A549 (cell line): ENCODE measurements at regions not wholly inside any gene's neighbourhood (a gene's known extent, or its start where the extent isn't known, plus 50 kb on each side); places are given as distances from the start of the nearest gene placed in this dataset.
A peak's percentile ranks its signal among the peaks of the same experiment; 100 is the strongest.

Experiments used
- ATAC-seq, 2 experiments: fragments of 200-7000 bp in 1 of 2; fragments of >200 bp in 1 of 2; cut with Nextera tagmentation in 1 of 2; cut with Tn5 transposase in 1 of 2; 3 replicates each; pipeline versions ENCODE4 v1.8.0 to v1.9.1; 2018 to 2020; ENCODE audit warnings: mild to moderate bottlenecking in 1 of 2, moderate library complexity in 1 of 2
- CTCF ChIA-PET: fragments of 300-600 bp; sonication (Branson Sonifier 250); formaldehyde crosslinking; extraction: SDS; loops from one replicate; lab custom pipeline; 2021; ENCODE audit warnings: antibody characterized with exemption, inconsistent platforms; lab: Yijun Ruan, JAX
- POLR2A ChIA-PET: fragments of 350-600 bp; formaldehyde crosslinking; extraction: SDS; loops from one replicate; lab custom pipeline; 2021; ENCODE audit warnings: antibody characterized with exemption, inconsistent platforms; lab: Yijun Ruan, JAX
- DNase-seq, 2 experiments: peaks; one replicate each; pipeline versions ENCODE4 v3.0.0 to v3.0.0-alpha.2; 2011 to 2016; ENCODE audit warnings: low read depth in 1 of 2, low spot score in 1 of 2
- FAIRE-seq: peaks from 2 replicates; lab custom pipeline; 2011; peaks lifted over from hg19 to GRCh38; lab: Jason Lieb, UNC
- H3K27ac ChIP-seq, 2 experiments: fragments of >200 bp; sonication (Bioruptor Twin); formaldehyde crosslinking; 3 replicates each; pipeline ENCODE4 v1.5.1; 2016 to 2017
- H3K4me1 ChIP-seq: fragments of >200 bp; sonication (Bioruptor Twin); formaldehyde crosslinking; 3 replicates; pipeline ENCODE4 v1.6.1; 2016
- H3K4me2 ChIP-seq: fragments of >200 bp; sonication (Bioruptor Twin); formaldehyde crosslinking; 3 replicates; pipeline ENCODE4 v1.6.1; 2016
- H3K4me3 ChIP-seq: fragments of >200 bp; sonication (Bioruptor Twin); formaldehyde crosslinking; 3 replicates; pipeline ENCODE4 v1.5.1; 2016
- H3K9me3 ChIP-seq: fragments of >200 bp; sonication (Bioruptor Twin); formaldehyde crosslinking; 3 replicates; pipeline ENCODE4 v1.6.1; 2016
- CEBPB ChIP-seq, 2 experiments: fragments of >200 bp in 1 of 2; sonication (Bioruptor Twin) in 1 of 2; formaldehyde crosslinking in 1 of 2; IDR thresholded peaks; 2 replicates each; pipeline ENCODE4 v1.6.1; 2012 to 2016
- CHD4 ChIP-seq: fragments of 200-600 bp; sonication (generic); IDR thresholded peaks from 2 replicates; pipeline ENCODE4 v1.6.1; 2016; ENCODE audit warnings: antibody characterized with exemption, mild to moderate bottlenecking, borderline replicate concordance
- EHF ChIP-seq: fragments of 250-450 bp; sonication (Bioruptor Pico); IDR thresholded peaks from 2 replicates; pipeline ENCODE4 v1.5.0; 2020; ENCODE audit warnings: mild to moderate bottlenecking
- ESRRA ChIP-seq: fragments of 150-350 bp; IDR thresholded peaks from 2 replicates; pipeline ENCODE4 v1.6.1; 2014; ENCODE audit warnings: mild to moderate bottlenecking, low read length, borderline replicate concordance
- FOSB ChIP-seq: fragments of 250-450 bp; sonication (Bioruptor Pico); IDR thresholded peaks from 2 replicates; pipeline ENCODE4 v1.5.0; 2020; ENCODE audit warnings: mild to moderate bottlenecking, moderate library complexity
- FOSL2 ChIP-seq, 2 experiments: fragments of 450-650 bp in 1 of 2; fragments of >200 bp in 1 of 2; sonication (Bioruptor Twin) in 1 of 2; formaldehyde crosslinking; IDR thresholded peaks; 2 replicates each; pipeline versions ENCODE4 v1.5.0 to v1.6.1; 2016 to 2020; ENCODE audit warnings: mild to moderate bottlenecking in 1 of 2, moderate library complexity in 1 of 2
- GATA3 ChIP-seq: IDR thresholded peaks from 2 replicates; pipeline ENCODE4 v1.6.1; 2012; ENCODE audit warnings: borderline replicate concordance
- HOXA7 ChIP-seq: fragments of 250-450 bp; sonication (Bioruptor Pico); IDR thresholded peaks from 2 replicates; pipeline ENCODE4 v1.5.0; 2020; ENCODE audit warnings: mild to moderate bottlenecking, moderate library complexity
- HOXB13 ChIP-seq: fragments of 250-450 bp; sonication (Bioruptor Pico); IDR thresholded peaks from 2 replicates; pipeline ENCODE4 v1.5.0; 2020; ENCODE audit warnings: low read depth, mild to moderate bottlenecking, moderate library complexity
- JUNB ChIP-seq: fragments of >200 bp; sonication (Bioruptor Twin); formaldehyde crosslinking; IDR thresholded peaks from 2 replicates; pipeline ENCODE4 v1.6.1; 2016
- KDM1A ChIP-seq: fragments of 200-600 bp; sonication (generic); IDR thresholded peaks from 2 replicates; pipeline ENCODE4 v1.6.1; 2016; ENCODE audit warnings: low read depth, mild to moderate bottlenecking
- KDM5A ChIP-seq: fragments of 200-600 bp; sonication (generic); IDR thresholded peaks from 2 replicates; pipeline ENCODE4 v1.6.1; 2016; ENCODE audit warnings: antibody characterized with exemption, mild to moderate bottlenecking
- MAFK ChIP-seq: fragments of 450-650 bp; IDR thresholded peaks from 2 replicates; pipeline ENCODE4 v1.6.1; 2014; ENCODE audit not compliant: partially characterized antibody
- NFE2L2 ChIP-seq: fragments of 150-350 bp; conservative IDR thresholded peaks from 2 replicates; pipeline ENCODE4 v1.6.1; 2014; ENCODE audit warnings: low read length
- SREBF2 ChIP-seq: fragments of 450-650 bp; IDR thresholded peaks from 2 replicates; pipeline ENCODE4 v1.6.1; 2014; ENCODE audit warnings: mild to moderate bottlenecking, moderate library complexity
- TFCP2L1 ChIP-seq: fragments of 250-450 bp; sonication (Bioruptor Pico); IDR thresholded peaks from 2 replicates; pipeline ENCODE4 v1.5.0; 2021; ENCODE audit warnings: mild to moderate bottlenecking
- ZFP36 ChIP-seq: fragments of 450-650 bp; IDR thresholded peaks from 2 replicates; pipeline ENCODE4 v1.6.1; 2014; ENCODE audit warnings: borderline replicate concordance; ENCODE audit not compliant: partially characterized antibody
- ZSCAN20 ChIP-seq: fragments of 250-450 bp; sonication (Bioruptor Pico); IDR thresholded peaks from 2 replicates; pipeline ENCODE4 v1.8.0; 2022; ENCODE audit warnings: mild to moderate bottlenecking, moderate library complexity
- WGBS: methylation state at CpG from one replicate; pipeline ENCODE4 v1.1.6; 2017; ENCODE audit errors: missing lambda C conversion rate; 5-methylcytosine and 5-hydroxymethylcytosine counted together
- TF ChIP-seq, protein P1 (sequence below): fragments of 150-350 bp; IDR thresholded peaks from 2 replicates; pipeline ENCODE4 v1.6.1; 2014; ENCODE audit warnings: low read depth, mild to moderate bottlenecking, low read length
- TF ChIP-seq, protein P2 (sequence below): fragments of 250-450 bp; sonication (Bioruptor Pico); IDR thresholded peaks from 2 replicates; pipeline ENCODE4 v1.5.0; 2021; ENCODE audit warnings: mild to moderate bottlenecking, moderate library complexity, borderline replicate concordance

DNA sequence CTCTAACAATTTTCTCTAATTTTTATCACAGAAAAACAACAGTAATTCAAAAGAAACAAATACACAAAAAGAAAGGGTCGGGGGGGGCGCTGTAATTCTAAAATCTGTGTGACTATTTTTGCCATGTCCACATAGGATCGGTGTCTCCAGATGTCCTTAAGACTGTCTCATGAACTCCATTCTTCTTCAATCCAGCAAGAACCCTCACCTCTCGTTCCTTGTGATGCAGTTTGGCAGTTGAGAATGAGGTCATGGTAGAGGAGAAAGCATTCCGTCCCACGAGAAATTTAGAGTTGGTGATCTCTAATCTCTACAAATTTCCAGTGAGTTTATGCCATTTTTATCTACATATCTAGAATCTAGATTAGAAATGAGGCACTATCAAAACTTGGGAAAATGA, 394.7 kb downstream of the TFEC start:
- ATAC-seq, result no peak
- TF ChIP-seq ESRRA, result no peak
- TF ChIP-seq HOXB13, result no peak
- TF ChIP-seq MAFK, result no peak
- no peak for TF ChIP-seq EHF (CRISPR knock-in tag)
- TF ChIP-seq KDM1A, result no peak
- no peak for TF ChIP-seq ZSCAN20 (CRISPR knock-in tag)
- TF ChIP-seq HOXA7 (CRISPR knock-in tag), result no peak
- CTCF ChIA-PET, result interaction anchor here (1.0 kb wide), 1 partner anchor 224 kb away, joined by 3 read pairs; no protein-coding TSS in a partner anchor
- peak; percentile 18 for FAIRE-seq
- POLR2A ChIA-PET, result no interaction called here
- WGBS, result 50% methylated on average over 6 of the region's 6 CpGs
- Histone ChIP-seq H3K4me1 (peaks cover 14% of the 10 kb centered on the region), H3K4me2 (no peak overlapping the region), H3K4me3 (no peak overlapping the region), H3K9me3 (no peaks in the 10 kb centered on the region), H3K27ac (no peak overlapping the region)
- DNase-seq, result no peak

DNA sequence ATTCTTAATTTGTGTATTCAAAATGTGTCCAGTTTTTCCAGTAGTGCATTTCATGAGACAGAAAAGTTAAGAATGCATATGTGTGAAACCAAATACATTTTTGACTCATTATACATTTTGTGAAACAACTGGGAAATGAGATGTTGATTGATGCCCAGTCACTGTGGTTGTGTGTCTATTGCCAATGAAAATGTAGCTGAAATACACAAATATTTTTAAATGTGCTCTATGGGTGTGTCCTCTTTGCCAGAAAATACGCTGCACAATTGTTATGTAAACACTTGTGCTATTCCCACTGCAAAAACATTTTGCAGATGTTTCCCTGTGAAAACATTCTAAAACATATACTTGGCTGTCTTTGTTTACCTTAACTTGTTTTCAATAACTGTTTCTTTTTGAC, 395.2 kb downstream of the TFEC start:
- peaks cover 14% of the 10 kb centered on the region for H3K4me1 ChIP-seq
- TF ChIP-seq CEBPB (IDR thresholded peaks at IDR 0.05), result no peak
- TF ChIP-seq NFE2L2, result no peak
- no peak for TF ChIP-seq EHF (CRISPR knock-in tag)
- TF ChIP-seq SREBF2, result no peak
- TF ChIP-seq TFCP2L1 (CRISPR knock-in tag), result no peak
- no peak for TF ChIP-seq KDM5A
- no peak for TF ChIP-seq ESRRA
- TF ChIP-seq, protein P1, sequence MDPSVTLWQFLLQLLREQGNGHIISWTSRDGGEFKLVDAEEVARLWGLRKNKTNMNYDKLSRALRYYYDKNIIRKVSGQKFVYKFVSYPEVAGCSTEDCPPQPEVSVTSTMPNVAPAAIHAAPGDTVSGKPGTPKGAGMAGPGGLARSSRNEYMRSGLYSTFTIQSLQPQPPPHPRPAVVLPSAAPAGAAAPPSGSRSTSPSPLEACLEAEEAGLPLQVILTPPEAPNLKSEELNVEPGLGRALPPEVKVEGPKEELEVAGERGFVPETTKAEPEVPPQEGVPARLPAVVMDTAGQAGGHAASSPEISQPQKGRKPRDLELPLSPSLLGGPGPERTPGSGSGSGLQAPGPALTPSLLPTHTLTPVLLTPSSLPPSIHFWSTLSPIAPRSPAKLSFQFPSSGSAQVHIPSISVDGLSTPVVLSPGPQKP, result no peak
- H3K9me3 ChIP-seq, result no peaks in the 10 kb centered on the region
- 9% methylated on average over 1 of the region's 1 CpG for WGBS
- DNase-seq (no peak), ATAC-seq (no peak), FAIRE-seq (no peak)
- ChIA-PET CTCF (interaction anchor here (1.0 kb wide), 1 partner anchor 225 kb away, joined by 3 read pairs; no protein-coding TSS in a partner anchor), POLR2A (no interaction called here)
- no peak overlapping the region for H3K27ac ChIP-seq
- no peak overlapping the region for H3K4me3 ChIP-seq
- peak overlapping the region; percentile 45; the same call in 1 of the 3 replicates for H3K4me2 ChIP-seq

DNA sequence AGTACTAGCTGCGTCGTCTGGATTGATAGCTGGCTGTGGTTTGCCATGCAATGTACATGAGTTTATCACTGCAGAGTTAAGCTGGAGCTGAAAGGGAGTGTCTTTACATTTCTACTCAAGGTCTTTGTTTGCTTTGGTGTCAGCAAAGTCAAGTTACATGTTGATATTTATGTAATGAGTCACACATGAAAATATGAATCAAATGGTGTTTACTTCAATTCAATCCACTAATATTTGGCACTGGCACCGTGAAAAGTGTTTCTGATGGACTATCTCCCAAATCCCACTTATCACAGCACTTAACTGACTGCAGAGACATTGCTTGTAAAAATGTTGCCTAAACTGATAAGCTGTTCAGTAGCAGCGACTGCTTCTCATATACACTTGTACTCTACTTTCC, 395.9 kb downstream of the TFEC start:
- ChIA-PET POLR2A (no interaction called here), CTCF (no interaction called here)
- Histone ChIP-seq H3K9me3 (no peaks in the 10 kb centered on the region), H3K27ac (no peak overlapping the region), H3K4me1 (peaks cover 14% of the 10 kb centered on the region), H3K4me2 (peak overlapping the region; percentile 45), H3K4me3 (no peak overlapping the region)
- DNase-seq (peak; percentile 2 to 59), ATAC-seq (peak; percentile 32 to 71; a peak in 3 of 6 replicates), FAIRE-seq (peak; percentile 43)
- TF ChIP-seq, protein P2, sequence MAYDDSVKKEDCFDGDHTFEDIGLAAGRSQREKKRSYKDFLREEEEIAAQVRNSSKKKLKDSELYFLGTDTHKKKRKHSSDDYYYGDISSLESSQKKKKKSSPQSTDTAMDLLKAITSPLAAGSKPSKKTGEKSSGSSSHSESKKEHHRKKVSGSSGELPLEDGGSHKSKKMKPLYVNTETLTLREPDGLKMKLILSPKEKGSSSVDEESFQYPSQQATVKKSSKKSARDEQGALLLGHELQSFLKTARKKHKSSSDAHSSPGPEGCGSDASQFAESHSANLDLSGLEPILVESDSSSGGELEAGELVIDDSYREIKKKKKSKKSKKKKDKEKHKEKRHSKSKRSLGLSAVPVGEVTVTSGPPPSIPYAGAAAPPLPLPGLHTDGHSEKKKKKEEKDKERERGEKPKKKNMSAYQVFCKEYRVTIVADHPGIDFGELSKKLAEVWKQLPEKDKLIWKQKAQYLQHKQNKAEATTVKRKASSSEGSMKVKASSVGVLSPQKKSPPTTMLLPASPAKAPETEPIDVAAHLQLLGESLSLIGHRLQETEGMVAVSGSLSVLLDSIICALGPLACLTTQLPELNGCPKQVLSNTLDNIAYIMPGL (CRISPR knock-in tag), result no peak
- TF ChIP-seq FOSL2 (IDR thresholded peaks at IDR 0.05) (0 out of 2 replicates have a peak, but pooled peaks have one; percentile 13), FOSL2 (CRISPR knock-in tag; IDR thresholded peaks at IDR 0.05) (peak; percentile 82), GATA3 (peak; percentile 73), FOSB (CRISPR knock-in tag) (no peak), CHD4 (no peak), ZFP36 (peak; percentile 3), JUNB (peak; percentile 55; the same call in 1 of the 2 replicates), CEBPB (IDR thresholded peaks at IDR 0.05) (0 out of 4 replicates have a peak, but pooled peaks have one; percentile 5 to 9)
- 1% methylated on average over 4 of the region's 4 CpGs for WGBS
